GM12878 (cell line): ENCODE measurements at regions not wholly inside any gene's neighbourhood (a gene's known extent, or its start where the extent isn't known, plus 50 kb on each side); places are given as distances from the start of the nearest gene placed in this dataset.

ENCODE experiments used
- ATAC-seq: fragments of 200-7000 bp; cut with Tn5 transposase; 3 replicates; pipeline ENCODE4 v1.9.1; 2020; ENCODE audit warnings: mild to moderate bottlenecking, moderate library complexity
- BruUV-seq: library from RNA; stranded (reverse); fragments of 400-500 nt; replicated peaks from 2 replicates; lab custom pipeline; 2021; lab: Mats Ljungman, UMichigan
- CTCF ChIA-PET: fragments of 300-600 bp; sonication (Branson Sonifier 250); formaldehyde crosslinking; extraction: SDS; loops from one replicate; lab custom pipeline; 2021; ENCODE audit warnings: inconsistent platforms; lab: Yijun Ruan, JAX
- POLR2A ChIA-PET: fragments of 350-600 bp; formaldehyde crosslinking; extraction: SDS; loops from one replicate; lab custom pipeline; 2021; ENCODE audit warnings: inconsistent platforms; lab: Charles Lee
- RAD21 ChIA-PET: fragments of 300-600 bp; sonication (Branson Sonifier 250); formaldehyde crosslinking; loops from one replicate; lab custom pipeline; 2023; ENCODE audit warnings: antibody characterized with exemption; ENCODE audit not compliant: unreplicated experiment; lab: Charles Lee
- SMC1A ChIA-PET: fragments of 300-600 bp; sonication (Branson Sonifier 250); formaldehyde crosslinking; loops from one replicate; lab custom pipeline; 2023; ENCODE audit not compliant: unreplicated experiment, uncharacterized antibody; lab: Charles Lee
- DNase-seq: peaks from one replicate; pipeline ENCODE4 v3.0.0-alpha.2; 2011; ENCODE audit warnings: low read depth, low spot score
- FAIRE-seq: peaks from 3 replicates; lab custom pipeline; 2011; peaks lifted over from hg19 to GRCh38; lab: Jason Lieb, UNC
- H2AFZ ChIP-seq: 2 replicates; pipeline ENCODE4 v1.6.0; 2011; ENCODE audit warnings: low read depth, low read length, control low read depth; ENCODE audit not compliant: control insufficient read depth
- H3K27ac ChIP-seq: 2 replicates; pipeline ENCODE4 v1.5.1; 2011; ENCODE audit warnings: control low read depth; ENCODE audit not compliant: control insufficient read depth, insufficient read depth
- H3K27me3 ChIP-seq, 2 experiments: replicated peaks in 1 of 2; 2 replicates each; pipeline versions ENCODE4 v1.6.0 to v1.6.1; 2011; ENCODE audit warnings: low read length in 1 of 2; ENCODE audit not compliant: control insufficient read depth in 2 of 2, insufficient read depth in 2 of 2
- H3K36me3 ChIP-seq, 2 experiments: 2 replicates each; pipeline ENCODE4 v1.5.1; 2011; ENCODE audit warnings: low read length in 1 of 2; ENCODE audit not compliant: control insufficient read depth in 2 of 2, insufficient read depth in 2 of 2
- H3K4me1 ChIP-seq: 2 replicates; pipeline ENCODE4 v1.6.1; 2011; ENCODE audit warnings: mild to moderate bottlenecking, low read length, moderate library complexity, mixed read lengths; ENCODE audit not compliant: control insufficient read depth, insufficient read depth
- H3K4me2 ChIP-seq: 2 replicates; pipeline ENCODE4 v1.6.0; 2011; ENCODE audit warnings: control low read depth; ENCODE audit not compliant: control insufficient read depth, insufficient read depth
- H3K4me3 ChIP-seq: fragments of 200-600 bp; sonication (generic); 2 replicates; pipeline ENCODE4 v1.5.1; 2016
- H3K79me2 ChIP-seq: 2 replicates; pipeline ENCODE4 v1.6.0; 2011; ENCODE audit warnings: low read length; ENCODE audit not compliant: control insufficient read depth, insufficient read depth
- H3K9ac ChIP-seq: 2 replicates; pipeline ENCODE4 v1.8.0; 2011; ENCODE audit warnings: low read length, control low read depth, mixed read lengths; ENCODE audit not compliant: control insufficient read depth, insufficient read depth
- H3K9me3 ChIP-seq: replicated peaks from 3 replicates; pipeline ENCODE4 v1.5.1; 2011; ENCODE audit warnings: mild to moderate bottlenecking, low read length; ENCODE audit not compliant: control insufficient read depth, insufficient read depth
- H4K20me1 ChIP-seq: 2 replicates; pipeline ENCODE4 v1.6.0; 2011; ENCODE audit not compliant: control insufficient read depth, insufficient read depth
- GATAD2B ChIP-seq: fragments of 450-650 bp; conservative IDR thresholded peaks from 2 replicates; pipeline ENCODE4 v1.6.1; 2017; ENCODE audit warnings: low read depth, mild to moderate bottlenecking, moderate library complexity
- JUND ChIP-seq: IDR thresholded peaks from 2 replicates; pipeline ENCODE4 v1.6.1; 2012; ENCODE audit warnings: low read depth, mild to moderate bottlenecking, low read length, improper control_type of control experiment, moderate library complexity
- LARP7 ChIP-seq: fragments of 450-650 bp; IDR thresholded peaks from 2 replicates; pipeline ENCODE4 v1.6.1; 2017; ENCODE audit warnings: mild to moderate bottlenecking
- RAD51 ChIP-seq: fragments of 450-650 bp; IDR thresholded peaks from 2 replicates; pipeline ENCODE4 v1.6.1; 2016; ENCODE audit warnings: moderate library complexity, mild to moderate bottlenecking, inconsistent platforms
- SUPT20H ChIP-seq: IDR thresholded peaks from 2 replicates; pipeline ENCODE4 v1.6.1; 2011; ENCODE audit warnings: low read depth, mild to moderate bottlenecking, low read length, moderate library complexity, borderline replicate concordance; ENCODE audit not compliant: control insufficient read depth
- SUZ12 ChIP-seq: fragments of 200-600 bp; sonication (generic); IDR thresholded peaks from one replicate; pipeline ENCODE4 v1.6.1; 2018; ENCODE audit warnings: antibody characterized with exemption, mild to moderate bottlenecking; ENCODE audit not compliant: unreplicated experiment
- TAF1 ChIP-seq: IDR thresholded peaks from 2 replicates; pipeline ENCODE4 v1.6.1; 2011; ENCODE audit warnings: mild to moderate bottlenecking, low read depth, low read length, borderline replicate concordance
- TCF12 ChIP-seq: IDR thresholded peaks from 2 replicates; pipeline ENCODE4 v1.6.1; 2011; ENCODE audit warnings: low read depth, mild to moderate bottlenecking, low read length
- WGBS: methylation state at CpG from one replicate; pipeline ENCODE4 v1.1.6; 2016; ENCODE audit warnings: low lambda C conversion rate; ENCODE audit not compliant: insufficient replicate concordance, insufficient coverage; ENCODE audit errors: missing lambda C conversion rate; 5-methylcytosine and 5-hydroxymethylcytosine counted together
- in situ Hi-C: fragments of 300-500 bp; cut with MboI; formaldehyde crosslinking; loops from 9 replicates; pipeline ENCODE4 v1.14.3; 2018; ENCODE audit warnings: mixed read lengths
- intact Hi-C: fragments of 100-400 bp; cut with micrococcal nuclease; formaldehyde crosslinking; loops from one replicate; pipeline ENCODE4 v1.14.2; 2022; ENCODE audit not compliant: unreplicated experiment
- TF ChIP-seq, protein P1 (sequence below): fragments of 450-650 bp; IDR thresholded peaks from 2 replicates; pipeline ENCODE4 v1.6.1; 2016; ENCODE audit warnings: mild to moderate bottlenecking, moderate library complexity, borderline replicate concordance
- TF ChIP-seq, protein P2 (sequence below): fragments of 150-350 bp; IDR thresholded peaks from 2 replicates; pipeline ENCODE4 v1.6.1; 2014; ENCODE audit warnings: mild to moderate bottlenecking, low read depth, low read length
- TF ChIP-seq, protein P3 (sequence below): IDR thresholded peaks from 2 replicates; pipeline ENCODE4 v1.6.1; 2012; ENCODE audit warnings: low read length, inconsistent platforms

DNA sequence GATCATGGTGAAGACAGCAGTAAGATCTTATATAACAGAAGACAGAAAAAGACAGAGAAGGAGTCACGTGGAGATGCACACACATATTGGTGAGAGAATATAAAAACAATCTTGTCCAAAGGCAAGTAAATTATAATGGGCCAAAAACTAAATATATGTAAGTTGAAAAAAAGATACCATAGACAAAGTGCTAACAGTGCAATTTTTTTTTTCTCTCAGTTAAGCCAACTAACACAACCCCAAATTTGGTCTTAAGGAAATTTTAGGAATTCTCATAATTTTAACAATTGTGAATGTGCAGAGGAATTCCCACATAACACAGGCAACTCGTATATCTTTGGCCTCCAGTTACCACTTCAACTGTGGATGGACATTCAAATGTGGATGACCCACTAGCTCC is 432.2 kb downstream of the SOX2 start:
- WGBS: 0% methylated on average over 2 of the region's 2 CpGs
- no peaks in the 10 kb centered on the region for H3K36me3 ChIP-seq
- TF ChIP-seq TAF1 (no peak), SUPT20H (no peak), RAD51 (no peak)
- in situ Hi-C loops: no loop called here
- no peaks in the 10 kb centered on the region for H3K4me1 ChIP-seq
- no peaks in the 10 kb centered on the region for H4K20me1 ChIP-seq
- H3K4me3 ChIP-seq: no peak overlapping the region
- ChIA-PET POLR2A (no interaction called here), SMC1A (no interaction called here), RAD21 (interaction anchor here (0.6 kb wide), 1 partner anchor 1533 kb away, joined by 3 read pairs; no protein-coding TSS in a partner anchor), CTCF (interaction anchor here (0.7 kb wide), 1 partner anchor 1242 kb away, joined by 3 read pairs; no protein-coding TSS in a partner anchor)
- no peaks in the 10 kb centered on the region for H3K79me2 ChIP-seq
- no peak overlapping the region for H3K4me2 ChIP-seq
- BruUV-seq: no TSS peak
- intact Hi-C loops: no loop called here
- no peaks in the 10 kb centered on the region for H3K9me3 ChIP-seq
- H3K27ac ChIP-seq: no peak overlapping the region
- H3K9ac ChIP-seq: no peak overlapping the region
- FAIRE-seq: no peak
- H3K27me3 ChIP-seq: no peaks in the 10 kb centered on the region
- no peak overlapping the region for H2AFZ ChIP-seq
- DNase-seq: no peak
- ATAC-seq: no peak

DNA sequence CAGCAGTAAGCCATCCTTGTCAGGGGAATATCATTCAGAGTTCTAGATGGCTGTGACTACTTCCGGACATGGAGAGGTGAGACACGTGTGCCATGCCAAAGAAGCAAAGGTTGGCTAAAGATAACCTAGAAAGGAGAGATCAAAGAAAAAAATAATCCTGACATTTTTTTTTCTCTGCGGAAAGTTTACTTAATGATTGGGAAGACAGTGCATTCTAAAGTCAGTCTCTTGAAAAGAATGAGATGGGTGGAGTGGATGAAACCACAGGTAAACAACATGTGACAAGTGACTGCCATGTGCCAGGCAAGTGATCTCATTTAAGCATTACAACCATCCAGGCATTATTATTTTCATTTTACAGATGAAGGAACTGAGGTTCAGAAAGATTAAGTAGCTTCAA is 436.6 kb downstream of the SOX2 start:
- no peaks in the 10 kb centered on the region for H3K9me3 ChIP-seq
- BruUV-seq: no TSS peak
- no peak overlapping the region for H3K4me2 ChIP-seq
- 42% methylated on average over 3 of the region's 3 CpGs for WGBS
- H3K9ac ChIP-seq: no peak overlapping the region
- intact Hi-C loops (no loop called here), in situ Hi-C loops (no loop called here)
- no peaks in the 10 kb centered on the region for H3K36me3 ChIP-seq
- CTCF ChIA-PET: no interaction called here
- H4K20me1 ChIP-seq: no peaks in the 10 kb centered on the region
- no peaks in the 10 kb centered on the region for H3K27me3 ChIP-seq
- SMC1A ChIA-PET: interaction anchor here (1.1 kb wide), 1 partner anchor 22 kb away, joined by 3 read pairs; no protein-coding TSS in a partner anchor
- H3K4me1 ChIP-seq: no peaks in the 10 kb centered on the region
- no peak overlapping the region for H3K27ac ChIP-seq
- H2AFZ ChIP-seq: no peak overlapping the region
- no peak overlapping the region for H3K4me3 ChIP-seq
- RAD21 ChIA-PET: no interaction called here
- FAIRE-seq: no peak
- H3K79me2 ChIP-seq: no peaks in the 10 kb centered on the region
- DNase-seq: no peak
- POLR2A ChIA-PET: no interaction called here
- no peak for ATAC-seq
- TF ChIP-seq TCF12: no peak
- TF ChIP-seq GATAD2B: no peak
- no peak for TF ChIP-seq LARP7
- no peak for TF ChIP-seq SUZ12
- no peak for TF ChIP-seq JUND
- TF ChIP-seq, protein P1, sequence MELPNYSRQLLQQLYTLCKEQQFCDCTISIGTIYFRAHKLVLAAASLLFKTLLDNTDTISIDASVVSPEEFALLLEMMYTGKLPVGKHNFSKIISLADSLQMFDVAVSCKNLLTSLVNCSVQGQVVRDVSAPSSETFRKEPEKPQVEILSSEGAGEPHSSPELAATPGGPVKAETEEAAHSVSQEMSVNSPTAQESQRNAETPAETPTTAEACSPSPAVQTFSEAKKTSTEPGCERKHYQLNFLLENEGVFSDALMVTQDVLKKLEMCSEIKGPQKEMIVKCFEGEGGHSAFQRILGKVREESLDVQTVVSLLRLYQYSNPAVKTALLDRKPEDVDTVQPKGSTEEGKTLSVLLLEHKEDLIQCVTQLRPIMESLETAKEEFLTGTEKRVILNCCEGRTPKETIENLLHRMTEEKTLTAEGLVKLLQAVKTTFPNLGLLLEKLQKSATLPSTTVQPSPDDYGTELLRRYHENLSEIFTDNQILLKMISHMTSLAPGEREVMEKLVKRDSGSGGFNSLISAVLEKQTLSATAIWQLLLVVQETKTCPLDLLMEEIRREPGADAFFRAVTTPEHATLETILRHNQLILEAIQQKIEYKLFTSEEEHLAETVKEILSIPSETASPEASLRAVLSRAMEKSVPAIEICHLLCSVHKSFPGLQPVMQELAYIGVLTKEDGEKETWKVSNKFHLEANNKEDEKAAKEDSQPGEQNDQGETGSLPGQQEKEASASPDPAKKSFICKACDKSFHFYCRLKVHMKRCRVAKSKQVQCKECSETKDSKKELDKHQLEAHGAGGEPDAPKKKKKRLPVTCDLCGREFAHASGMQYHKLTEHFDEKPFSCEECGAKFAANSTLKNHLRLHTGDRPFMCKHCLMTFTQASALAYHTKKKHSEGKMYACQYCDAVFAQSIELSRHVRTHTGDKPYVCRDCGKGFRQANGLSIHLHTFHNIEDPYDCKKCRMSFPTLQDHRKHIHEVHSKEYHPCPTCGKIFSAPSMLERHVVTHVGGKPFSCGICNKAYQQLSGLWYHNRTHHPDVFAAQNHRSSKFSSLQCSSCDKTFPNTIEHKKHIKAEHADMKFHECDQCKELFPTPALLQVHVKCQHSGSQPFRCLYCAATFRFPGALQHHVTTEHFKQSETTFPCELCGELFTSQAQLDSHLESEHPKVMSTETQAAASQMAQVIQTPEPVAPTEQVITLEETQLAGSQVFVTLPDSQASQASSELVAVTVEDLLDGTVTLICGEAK: no peak
- TF ChIP-seq, protein P2, sequence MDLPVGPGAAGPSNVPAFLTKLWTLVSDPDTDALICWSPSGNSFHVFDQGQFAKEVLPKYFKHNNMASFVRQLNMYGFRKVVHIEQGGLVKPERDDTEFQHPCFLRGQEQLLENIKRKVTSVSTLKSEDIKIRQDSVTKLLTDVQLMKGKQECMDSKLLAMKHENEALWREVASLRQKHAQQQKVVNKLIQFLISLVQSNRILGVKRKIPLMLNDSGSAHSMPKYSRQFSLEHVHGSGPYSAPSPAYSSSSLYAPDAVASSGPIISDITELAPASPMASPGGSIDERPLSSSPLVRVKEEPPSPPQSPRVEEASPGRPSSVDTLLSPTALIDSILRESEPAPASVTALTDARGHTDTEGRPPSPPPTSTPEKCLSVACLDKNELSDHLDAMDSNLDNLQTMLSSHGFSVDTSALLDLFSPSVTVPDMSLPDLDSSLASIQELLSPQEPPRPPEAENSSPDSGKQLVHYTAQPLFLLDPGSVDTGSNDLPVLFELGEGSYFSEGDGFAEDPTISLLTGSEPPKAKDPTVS: no peak
- TF ChIP-seq, protein P3, sequence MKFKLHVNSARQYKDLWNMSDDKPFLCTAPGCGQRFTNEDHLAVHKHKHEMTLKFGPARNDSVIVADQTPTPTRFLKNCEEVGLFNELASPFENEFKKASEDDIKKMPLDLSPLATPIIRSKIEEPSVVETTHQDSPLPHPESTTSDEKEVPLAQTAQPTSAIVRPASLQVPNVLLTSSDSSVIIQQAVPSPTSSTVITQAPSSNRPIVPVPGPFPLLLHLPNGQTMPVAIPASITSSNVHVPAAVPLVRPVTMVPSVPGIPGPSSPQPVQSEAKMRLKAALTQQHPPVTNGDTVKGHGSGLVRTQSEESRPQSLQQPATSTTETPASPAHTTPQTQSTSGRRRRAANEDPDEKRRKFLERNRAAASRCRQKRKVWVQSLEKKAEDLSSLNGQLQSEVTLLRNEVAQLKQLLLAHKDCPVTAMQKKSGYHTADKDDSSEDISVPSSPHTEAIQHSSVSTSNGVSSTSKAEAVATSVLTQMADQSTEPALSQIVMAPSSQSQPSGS: no peak
